IMR-90 (cell line): ENCODE measurements at regions not wholly inside any gene's neighbourhood (a gene's known extent, or its start where the extent isn't known, plus 50 kb on each side); places are given as distances from the start of the nearest gene placed in this dataset.

Source experiments
- ATAC-seq: fragments of 200-7000 bp; cut with Tn5 transposase; 2 replicates; pipeline ENCODE4 v1.9.1; 2020; ENCODE audit warnings: low read depth, mild to moderate bottlenecking, moderate library complexity
- BruUV-seq: library from RNA; stranded (reverse); fragments of 400-500 nt; replicated peaks from 2 replicates; lab custom pipeline; 2021; lab: Mats Ljungman, UMichigan
- CTCF ChIA-PET: fragments of 300-600 bp; formaldehyde crosslinking; extraction: SDS; loops from one replicate; lab custom pipeline; 2021; ENCODE audit warnings: antibody characterized with exemption; lab: Yijun Ruan, JAX
- POLR2A ChIA-PET: fragments of 300-600 bp; sonication (Branson Sonifier 250); formaldehyde crosslinking; loops from one replicate; lab custom pipeline; 2022; ENCODE audit warnings: antibody characterized with exemption; ENCODE audit not compliant: unreplicated experiment; lab: Charles Lee
- DNase-seq: peaks from one replicate; pipeline ENCODE4 v3.0.0; 2013
- H2AFZ ChIP-seq: replicated peaks from 2 replicates; pipeline ENCODE3; 2013; ENCODE audit warnings: low read length, mild to moderate bottlenecking; ENCODE audit not compliant: poor library complexity
- H2AK5ac ChIP-seq: 2 replicates; pipeline ENCODE4 v1.6.1; 2013; ENCODE audit warnings: low read depth, low read length, inconsistent platforms
- H2AK9ac ChIP-seq: replicated peaks from 2 replicates; pipeline ENCODE3; 2013; ENCODE audit warnings: mild to moderate bottlenecking, low read depth, low read length, moderate library complexity; ENCODE audit not compliant: poor library complexity
- H2BK120ac ChIP-seq: 2 replicates; pipeline ENCODE4 v1.6.1; 2013; ENCODE audit warnings: low read depth, low read length, inconsistent platforms
- H2BK15ac ChIP-seq: 3 replicates; pipeline ENCODE4 v1.6.1; 2013; ENCODE audit warnings: low read depth, low read length, inconsistent platforms
- H2BK20ac ChIP-seq: 2 replicates; pipeline ENCODE4 v1.6.1; 2013; ENCODE audit warnings: low read depth, mild to moderate bottlenecking, inconsistent platforms, low read length, moderate library complexity
- H2BK5ac ChIP-seq: 2 replicates; pipeline ENCODE4 v1.6.1; 2013; ENCODE audit warnings: mild to moderate bottlenecking, low read depth, low read length, inconsistent platforms; ENCODE audit not compliant: poor library complexity, severe bottlenecking
- H3K14ac ChIP-seq: replicated peaks from 2 replicates; pipeline ENCODE4 v1.6.1; 2013; ENCODE audit warnings: low read depth, low read length, inconsistent platforms
- H3K18ac ChIP-seq: 2 replicates; pipeline ENCODE4 v1.6.1; 2013; ENCODE audit warnings: low read depth, low read length, control low read depth
- H3K23ac ChIP-seq: 2 replicates; pipeline ENCODE4 v1.6.1; 2013; ENCODE audit warnings: low read depth, low read length, inconsistent platforms
- H3K27ac ChIP-seq: 2 replicates; pipeline ENCODE4 v1.5.1; 2013; ENCODE audit warnings: mild to moderate bottlenecking, control low read depth, low read length; ENCODE audit not compliant: insufficient read depth
- H3K27me3 ChIP-seq: 2 replicates; pipeline ENCODE4 v1.6.1; 2013; ENCODE audit warnings: low read length; ENCODE audit not compliant: control insufficient read depth, insufficient read depth
- H3K36me3 ChIP-seq: 2 replicates; pipeline ENCODE4 v1.6.1; 2013; ENCODE audit warnings: low read length, mixed read lengths; ENCODE audit not compliant: control insufficient read depth, insufficient read depth
- H3K4ac ChIP-seq: 2 replicates; pipeline ENCODE4 v1.6.1; 2013; ENCODE audit warnings: low read depth, low read length, inconsistent platforms
- H3K4me1 ChIP-seq: 2 replicates; pipeline ENCODE4 v1.6.1; 2013; ENCODE audit warnings: low read length, mixed read lengths; ENCODE audit not compliant: control insufficient read depth, insufficient read depth
- H3K4me2 ChIP-seq: 2 replicates; pipeline ENCODE4 v1.6.1; 2013; ENCODE audit warnings: low read depth, mild to moderate bottlenecking, control low read depth, low read length, moderate library complexity
- H3K4me3 ChIP-seq: 2 replicates; pipeline ENCODE4 v1.5.1; 2013; ENCODE audit warnings: low read depth, mild to moderate bottlenecking, control low read depth, low read length, moderate library complexity; ENCODE audit not compliant: insufficient read depth
- H3K56ac ChIP-seq: 2 replicates; pipeline ENCODE4 v1.6.1; 2013; ENCODE audit warnings: low read length, inconsistent platforms; ENCODE audit not compliant: insufficient read depth; ENCODE audit errors: extremely low read depth
- H3K79me1 ChIP-seq, 2 experiments: 2 replicates each; pipeline ENCODE4 v1.6.1; 2013; ENCODE audit warnings: low read length in 2 of 2, inconsistent platforms in 1 of 2, low read depth in 1 of 2
- H3K9ac ChIP-seq: 2 replicates; pipeline ENCODE4 v1.6.1; 2013; ENCODE audit warnings: low read depth, low read length, control low read depth
- H3K9me1 ChIP-seq: 2 replicates; pipeline ENCODE4 v1.6.1; 2013; ENCODE audit warnings: low read length, inconsistent platforms; ENCODE audit not compliant: insufficient read depth
- H3K9me3 ChIP-seq: 2 replicates; pipeline ENCODE4 v1.6.1; 2013; ENCODE audit warnings: low read length; ENCODE audit not compliant: control insufficient read depth, insufficient read depth
- H4K20me1 ChIP-seq: 2 replicates; pipeline ENCODE4 v1.6.1; 2013; ENCODE audit warnings: low read length, inconsistent platforms; ENCODE audit not compliant: insufficient read depth
- H4K5ac ChIP-seq: 2 replicates; pipeline ENCODE4 v1.6.1; 2013; ENCODE audit warnings: mild to moderate bottlenecking, low read depth, low read length, control low read depth
- H4K8ac ChIP-seq, 2 experiments: 2 replicates each; pipeline ENCODE4 v1.6.1; 2013; ENCODE audit warnings: low read depth in 2 of 2, low read length in 2 of 2, control low read depth in 1 of 2, inconsistent platforms in 1 of 2
- H4K91ac ChIP-seq: 2 replicates; pipeline ENCODE4 v1.6.1; 2013; ENCODE audit warnings: low read depth, low read length, inconsistent platforms; ENCODE audit not compliant: insufficient read depth
- MAFK ChIP-seq: IDR thresholded peaks from 2 replicates; pipeline ENCODE4 v1.6.1; 2012; ENCODE audit warnings: low read depth, low read length, improper control_type of control experiment
- MXI1 ChIP-seq: IDR thresholded peaks from 2 replicates; pipeline ENCODE4 v1.6.1; 2012; ENCODE audit warnings: low read depth, mild to moderate bottlenecking, low read length, moderate library complexity, borderline replicate concordance
- NFE2L2 ChIP-seq: fragments of 150-350 bp; IDR thresholded peaks from 2 replicates; pipeline ENCODE4 v1.6.1; 2016; ENCODE audit warnings: low read depth, mild to moderate bottlenecking, low read length
- WGBS, 2 experiments: methylation state at CpG; one replicate each; pipeline versions ENCODE4 v1.1.5 to v1.1.7; 2013; ENCODE audit warnings: missing lambda C conversion rate in 2 of 2; ENCODE audit not compliant: insufficient read length in 1 of 2; ENCODE audit errors: extremely low coverage in 2 of 2; 5-methylcytosine and 5-hydroxymethylcytosine counted together
- dilution Hi-C: fragments of 300-500 bp; cut with HindIII; formaldehyde crosslinking; loops from one replicate; pipeline ENCODE4 v1.14.3; 2018; ENCODE audit warnings: low sequenced_read_pairs; ENCODE audit not compliant: unreplicated experiment
- in situ Hi-C: fragments of 300-500 bp; cut with MboI; formaldehyde crosslinking; loops from 3 replicates; pipeline ENCODE4 v1.14.3; 2019; ENCODE audit warnings: low sequenced_read_pairs, inconsistent platforms, mixed read lengths
- intact Hi-C: fragments of 100-400 bp; cut with micrococcal nuclease; formaldehyde crosslinking; loops from 2 replicates; pipeline ENCODE4 v1.10.0; 2022
- TF ChIP-seq, protein P1 (sequence below): conservative IDR thresholded peaks from 2 replicates; pipeline ENCODE4 v1.5.1; 2012; ENCODE audit warnings: mild to moderate bottlenecking, low read depth, low read length, improper control_type of control experiment
- TF ChIP-seq, protein P2 (sequence below): fragments of 150-350 bp; IDR thresholded peaks from 2 replicates; pipeline ENCODE4 v1.6.1; 2016; ENCODE audit warnings: low read depth, mild to moderate bottlenecking, low read length, moderate library complexity, borderline replicate concordance

GRCh38 chr4:31445526-31445925 lies 725.4 kb downstream of the PCDH7 start:
- Histone ChIP-seq H3K9ac (no peak overlapping the region), H3K79me1 (no peaks in the 10 kb centered on the region), H2AK9ac (no peak overlapping the region), H3K23ac (no peak overlapping the region), H3K27me3 (no peaks in the 10 kb centered on the region), H2BK20ac (no peak overlapping the region), H2BK120ac (no peak overlapping the region), H4K20me1 (no peaks in the 10 kb centered on the region), H4K8ac (no peak overlapping the region), H3K4ac (no peak overlapping the region), H3K4me2 (no peak overlapping the region), H4K5ac (no peak overlapping the region), H3K4me1 (no peaks in the 10 kb centered on the region), H3K56ac (no peak overlapping the region), H3K14ac (no peak overlapping the region), H2BK5ac (no peak overlapping the region), H3K18ac (no peak overlapping the region), H2AK5ac (no peak overlapping the region), H3K36me3 (no peaks in the 10 kb centered on the region), H3K4me3 (no peak overlapping the region), H3K27ac (no peak overlapping the region), H2BK15ac (no peak overlapping the region), H4K91ac (no peak overlapping the region), H2AFZ (no peak overlapping the region), H3K9me3 (no peaks in the 10 kb centered on the region), H3K9me1 (no peaks in the 10 kb centered on the region)
- ChIA-PET CTCF (no interaction called here), POLR2A (no interaction called here)
- whole genome bisulfite sequencing, 2 experiments: no CpG with 5 or more reads among the region's 3 CpGs
- intact Hi-C loops (no loop called here), dilution Hi-C loops (no loop called here), in situ Hi-C loops (no loop called here)
- ATAC-seq (no peak), DNase-seq (no peak)
- TF ChIP-seq, protein P1, sequence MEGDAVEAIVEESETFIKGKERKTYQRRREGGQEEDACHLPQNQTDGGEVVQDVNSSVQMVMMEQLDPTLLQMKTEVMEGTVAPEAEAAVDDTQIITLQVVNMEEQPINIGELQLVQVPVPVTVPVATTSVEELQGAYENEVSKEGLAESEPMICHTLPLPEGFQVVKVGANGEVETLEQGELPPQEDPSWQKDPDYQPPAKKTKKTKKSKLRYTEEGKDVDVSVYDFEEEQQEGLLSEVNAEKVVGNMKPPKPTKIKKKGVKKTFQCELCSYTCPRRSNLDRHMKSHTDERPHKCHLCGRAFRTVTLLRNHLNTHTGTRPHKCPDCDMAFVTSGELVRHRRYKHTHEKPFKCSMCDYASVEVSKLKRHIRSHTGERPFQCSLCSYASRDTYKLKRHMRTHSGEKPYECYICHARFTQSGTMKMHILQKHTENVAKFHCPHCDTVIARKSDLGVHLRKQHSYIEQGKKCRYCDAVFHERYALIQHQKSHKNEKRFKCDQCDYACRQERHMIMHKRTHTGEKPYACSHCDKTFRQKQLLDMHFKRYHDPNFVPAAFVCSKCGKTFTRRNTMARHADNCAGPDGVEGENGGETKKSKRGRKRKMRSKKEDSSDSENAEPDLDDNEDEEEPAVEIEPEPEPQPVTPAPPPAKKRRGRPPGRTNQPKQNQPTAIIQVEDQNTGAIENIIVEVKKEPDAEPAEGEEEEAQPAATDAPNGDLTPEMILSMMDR: no peak
- TF ChIP-seq MAFK (no peak), NFE2L2 (no peak), MXI1 (no peak)
- TF ChIP-seq, protein P2, sequence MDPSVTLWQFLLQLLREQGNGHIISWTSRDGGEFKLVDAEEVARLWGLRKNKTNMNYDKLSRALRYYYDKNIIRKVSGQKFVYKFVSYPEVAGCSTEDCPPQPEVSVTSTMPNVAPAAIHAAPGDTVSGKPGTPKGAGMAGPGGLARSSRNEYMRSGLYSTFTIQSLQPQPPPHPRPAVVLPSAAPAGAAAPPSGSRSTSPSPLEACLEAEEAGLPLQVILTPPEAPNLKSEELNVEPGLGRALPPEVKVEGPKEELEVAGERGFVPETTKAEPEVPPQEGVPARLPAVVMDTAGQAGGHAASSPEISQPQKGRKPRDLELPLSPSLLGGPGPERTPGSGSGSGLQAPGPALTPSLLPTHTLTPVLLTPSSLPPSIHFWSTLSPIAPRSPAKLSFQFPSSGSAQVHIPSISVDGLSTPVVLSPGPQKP: no peak
- BruUV-seq: no TSS peak
